HG03159 (cell line): ENCODE measurements at regions not wholly inside any gene's neighbourhood (a gene's known extent, or its start where the extent isn't known, plus 50 kb on each side); places are given as distances from the start of the nearest gene placed in this dataset.

Experiments used
- ATAC-seq: cut with Tn5 transposase; IDR thresholded peaks from one replicate; pipeline ENCODE4 v1.9.1; 2021; ENCODE audit warnings: mild to moderate bottlenecking, moderate library complexity; ENCODE audit not compliant: unreplicated experiment

DNA sequence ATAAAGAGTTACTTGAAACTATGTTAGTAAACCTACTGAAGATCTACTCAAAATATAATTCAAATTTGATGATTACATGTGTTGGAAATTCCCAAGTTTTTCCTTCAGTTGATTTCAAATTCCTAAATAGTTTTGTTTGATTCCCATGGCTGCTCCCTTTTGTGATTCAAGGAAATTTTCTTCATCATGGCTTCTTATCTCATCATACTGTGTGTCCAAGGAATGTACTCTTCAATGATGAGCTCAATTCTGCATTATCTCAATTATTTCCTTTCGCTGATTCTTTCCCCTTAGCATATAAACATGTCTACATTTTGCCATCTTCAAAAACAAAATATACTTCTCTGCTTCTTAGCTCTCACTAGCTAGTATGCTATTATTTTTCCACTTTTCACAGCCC, 460.4 kb upstream of the NAALADL2 start:
- ATAC-seq: no peak

DNA sequence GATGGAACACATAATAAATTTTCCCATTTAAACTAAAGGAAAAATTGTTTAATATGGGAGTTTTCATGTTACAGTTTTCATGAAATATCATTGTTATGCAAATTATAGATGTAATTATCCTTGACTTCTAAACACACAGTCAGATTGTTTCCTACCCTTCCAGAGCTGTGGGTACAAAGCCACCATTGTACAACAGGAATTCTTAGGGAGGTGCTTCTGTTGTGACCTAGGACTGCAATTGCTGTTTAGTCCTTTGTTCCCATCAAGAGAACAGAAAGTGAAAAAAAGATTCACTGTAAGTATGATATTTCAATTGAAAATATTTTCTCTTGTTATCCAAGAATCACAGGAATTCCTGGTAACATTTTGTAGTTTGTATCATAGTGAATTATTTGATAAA, 455.3 kb upstream of the NAALADL2 start:
- no peak for ATAC-seq

DNA sequence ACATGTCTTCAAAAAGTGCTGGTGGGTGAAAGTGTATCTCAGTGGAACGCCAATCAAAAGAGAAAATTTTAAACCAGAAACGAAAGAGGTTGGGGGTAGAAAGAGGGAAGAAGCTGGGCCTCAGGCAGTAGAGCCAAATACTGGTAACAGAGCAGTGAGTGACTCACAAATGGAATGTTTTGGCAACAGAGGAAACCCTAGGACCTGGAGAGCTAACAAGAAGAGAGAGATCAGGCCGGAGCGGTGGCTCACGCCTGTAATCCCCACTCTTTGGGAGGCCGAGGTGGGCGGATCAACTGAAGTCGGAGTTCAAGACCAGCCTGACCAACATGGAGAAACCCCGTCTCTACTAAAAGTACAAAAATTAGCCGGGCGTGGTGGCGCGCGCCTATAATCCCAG, 450.8 kb upstream of the NAALADL2 start:
- ATAC-seq: no peak

DNA sequence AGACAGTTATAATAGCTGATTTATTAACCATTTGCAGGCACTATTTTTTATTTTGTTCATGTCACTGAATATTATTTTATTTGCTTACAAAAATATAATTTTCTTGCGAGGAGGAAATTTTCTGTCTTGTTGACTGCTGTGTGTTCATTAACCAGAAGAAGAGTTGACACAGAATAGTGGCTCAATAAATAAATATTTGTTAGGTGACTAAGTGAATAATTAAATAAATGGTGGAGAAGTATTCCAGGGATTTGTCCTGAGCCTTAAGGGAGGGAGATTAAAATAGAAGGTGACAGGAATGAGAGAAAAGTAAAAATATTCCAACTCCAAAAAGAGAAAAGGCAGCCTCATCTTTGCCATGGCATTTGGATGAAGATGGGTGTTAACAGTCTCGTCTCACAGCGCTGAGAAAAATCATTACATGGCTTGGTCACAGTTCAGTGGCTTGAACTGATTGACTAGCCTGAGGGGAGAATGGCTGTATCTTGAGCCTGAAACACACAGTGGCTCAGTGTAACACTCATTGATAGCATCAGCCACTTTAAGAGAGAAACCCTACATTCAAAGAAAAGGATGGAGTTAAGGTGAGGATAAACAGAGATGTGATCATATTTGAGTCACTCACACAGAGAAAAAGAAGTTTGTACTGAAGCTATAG, 449.9 kb upstream of the NAALADL2 start:
- ATAC-seq: no peak

DNA sequence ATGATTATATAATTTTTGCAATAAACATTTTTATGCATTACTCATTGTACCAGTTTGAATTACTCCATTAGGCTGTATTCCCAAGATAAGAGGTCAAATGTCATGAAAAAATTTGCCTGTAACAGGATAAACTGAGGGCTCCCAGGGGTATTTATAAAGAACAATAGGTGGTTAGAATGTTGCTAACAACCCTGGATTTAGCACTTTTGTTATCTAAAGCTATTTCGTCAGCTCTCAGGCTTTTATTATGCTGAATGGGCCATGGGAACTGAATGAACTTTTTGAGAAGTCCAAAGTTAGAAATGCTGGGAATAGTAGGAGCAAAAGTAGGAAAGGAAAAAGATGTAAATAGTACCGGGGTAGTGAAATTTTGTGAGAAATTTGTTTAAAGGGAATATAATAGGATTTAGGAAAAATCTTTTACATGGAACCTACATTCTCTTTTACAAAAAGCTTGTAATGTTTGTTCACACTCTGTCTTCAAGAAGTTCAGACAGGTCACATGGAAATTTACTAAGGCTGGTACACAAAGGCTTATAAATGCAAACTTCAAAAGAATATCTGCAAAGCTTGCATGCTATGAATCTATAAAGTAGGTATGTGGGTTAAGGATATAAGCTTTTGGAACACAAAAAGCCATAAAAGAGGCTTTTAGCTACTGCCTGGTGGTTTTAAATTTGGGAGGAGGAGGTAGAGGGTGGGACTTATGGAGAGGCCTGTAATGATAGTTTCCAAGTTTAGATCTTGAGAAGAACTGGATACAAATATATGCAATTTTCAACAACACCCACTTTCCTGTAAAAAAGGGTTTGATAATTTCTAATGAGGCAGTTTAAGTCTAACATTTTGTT, 445.8 kb upstream of the NAALADL2 start:
- no peak for ATAC-seq

DNA sequence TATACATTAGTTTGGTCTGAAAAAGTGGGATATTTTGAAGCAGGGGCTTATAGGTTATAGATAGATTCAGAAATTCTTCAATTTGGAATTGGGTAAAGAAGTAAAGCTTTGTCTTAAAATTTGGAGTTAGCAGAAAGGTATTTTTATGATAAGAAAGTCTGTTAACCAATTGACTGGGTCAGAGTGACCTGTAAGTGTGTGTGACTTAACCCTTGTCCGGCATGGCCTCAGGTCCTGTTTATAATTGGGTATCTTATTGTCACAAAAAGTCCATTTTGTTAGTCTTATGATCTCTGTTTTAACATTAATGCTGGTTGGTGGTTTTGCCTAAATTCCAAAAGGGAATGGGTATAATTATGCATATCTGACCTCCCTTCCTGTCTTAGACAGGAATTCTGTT, 444.2 kb upstream of the NAALADL2 start:
- no peak for ATAC-seq

DNA sequence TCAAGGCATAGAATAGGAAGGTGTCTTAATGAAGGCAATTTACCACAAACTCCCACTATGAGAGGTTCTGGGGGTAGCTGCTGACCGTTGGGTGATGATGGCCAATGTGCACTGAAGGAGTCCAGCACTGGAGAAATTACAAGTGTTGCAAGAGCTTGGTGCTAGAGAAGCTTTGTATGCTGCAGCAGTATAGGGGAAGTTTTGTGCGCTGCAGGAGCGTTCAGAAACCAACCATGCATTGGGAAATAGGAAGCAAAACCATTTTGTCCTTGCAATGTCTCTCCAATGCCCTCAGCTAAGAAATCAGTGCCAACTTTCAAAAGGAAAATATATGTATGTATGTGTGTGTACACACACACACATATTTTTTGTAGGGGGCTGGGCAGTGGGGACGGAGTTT, 441.6 kb upstream of the NAALADL2 start:
- ATAC-seq: no peak

DNA sequence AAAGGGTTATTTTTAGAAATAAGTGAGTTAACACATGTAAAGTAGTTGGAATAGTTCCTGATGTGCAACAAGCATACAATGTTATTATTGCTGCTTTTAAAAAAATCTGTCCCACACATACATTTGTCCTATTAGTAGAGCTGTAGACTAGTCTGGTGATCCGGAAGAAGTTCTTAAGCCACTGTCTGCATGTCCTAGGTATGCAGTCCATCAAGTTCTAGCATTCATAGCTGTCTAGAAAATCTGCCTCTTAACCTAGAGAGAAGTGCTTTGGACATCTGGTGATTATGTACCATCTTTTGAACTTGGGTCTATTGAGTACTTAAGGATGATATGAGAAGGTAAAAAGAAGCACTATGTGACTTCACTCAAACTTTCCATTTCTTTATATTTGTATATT, 439.9 kb upstream of the NAALADL2 start:
- no peak for ATAC-seq

DNA sequence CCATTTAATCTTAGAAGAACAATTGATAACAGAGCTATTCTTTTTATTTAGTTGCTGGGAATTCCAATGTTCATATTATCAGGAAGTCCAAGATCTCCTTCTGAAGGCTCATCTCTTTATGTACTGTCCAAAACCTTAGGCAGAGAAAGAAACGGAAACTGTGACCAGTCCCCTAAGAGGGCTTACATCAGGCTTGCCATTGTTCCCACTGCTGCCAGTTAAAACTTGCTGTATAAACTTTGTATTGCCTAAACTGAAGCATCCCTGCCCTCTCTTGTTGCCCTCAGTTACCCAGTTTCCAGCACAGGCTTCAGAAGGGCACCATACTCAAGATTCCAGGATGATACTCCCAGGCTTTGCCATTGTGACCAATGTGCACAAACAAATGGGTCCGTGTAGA, 435.2 kb upstream of the NAALADL2 start:
- ATAC-seq: no peak

DNA sequence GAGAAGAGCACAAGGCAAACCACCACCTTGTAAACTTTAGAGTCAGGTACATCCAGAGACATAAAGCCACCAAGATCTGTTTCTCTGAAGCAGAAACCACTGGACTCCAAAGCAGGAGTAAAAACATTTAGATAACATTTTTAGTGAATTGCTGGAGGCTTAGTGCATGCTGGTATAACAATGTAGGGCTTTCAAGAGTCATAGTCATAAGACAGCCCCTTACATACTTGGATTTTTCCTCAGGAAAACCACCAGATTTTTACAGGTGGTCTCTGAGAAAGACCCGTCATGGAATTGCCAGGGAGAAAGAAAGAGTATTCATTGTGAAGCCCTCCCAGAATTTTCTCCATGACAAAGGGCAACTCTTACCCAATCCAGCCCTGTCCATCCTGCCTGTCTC, 434.5 kb upstream of the NAALADL2 start:
- no peak for ATAC-seq

DNA sequence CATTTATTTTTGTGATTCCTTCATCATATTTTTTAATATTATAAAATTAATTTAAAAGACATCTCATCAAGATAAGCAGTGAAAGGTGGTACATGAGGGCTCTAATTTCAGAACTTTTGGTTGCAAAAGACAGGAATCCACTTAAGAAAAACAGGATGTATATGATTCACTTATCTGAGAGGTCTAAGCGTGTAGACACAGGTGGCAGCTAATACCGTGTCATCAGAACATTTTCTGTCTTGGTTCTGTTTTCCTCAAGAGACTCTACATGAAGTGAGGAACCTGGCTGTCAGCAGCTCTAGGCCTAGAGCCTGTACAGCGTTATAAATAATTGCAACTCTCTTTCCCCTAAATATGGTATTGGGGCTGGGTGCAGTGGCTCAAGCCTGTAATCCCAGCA, 433.7 kb upstream of the NAALADL2 start:
- ATAC-seq: no peak

DNA sequence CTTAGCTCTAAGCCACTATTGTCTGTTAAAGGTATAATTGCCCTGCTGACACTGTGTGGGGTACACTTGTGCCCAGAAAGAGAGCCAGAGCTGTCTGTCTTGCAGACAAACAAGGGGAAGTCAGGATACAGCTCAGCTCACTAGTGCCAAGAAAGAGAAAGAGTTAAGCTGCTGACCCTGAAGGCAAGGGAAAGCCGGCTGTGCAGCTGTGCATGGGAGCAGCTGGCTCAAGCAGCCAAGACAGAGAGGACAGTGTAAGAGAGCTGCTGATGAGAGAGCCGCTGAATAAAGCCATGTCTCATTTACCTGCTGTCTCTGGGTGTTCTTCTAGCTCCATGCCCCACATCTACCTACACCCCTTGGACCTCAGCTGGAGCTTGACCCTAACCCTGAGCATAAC, 428.1 kb upstream of the NAALADL2 start:
- ATAC-seq: no peak

DNA sequence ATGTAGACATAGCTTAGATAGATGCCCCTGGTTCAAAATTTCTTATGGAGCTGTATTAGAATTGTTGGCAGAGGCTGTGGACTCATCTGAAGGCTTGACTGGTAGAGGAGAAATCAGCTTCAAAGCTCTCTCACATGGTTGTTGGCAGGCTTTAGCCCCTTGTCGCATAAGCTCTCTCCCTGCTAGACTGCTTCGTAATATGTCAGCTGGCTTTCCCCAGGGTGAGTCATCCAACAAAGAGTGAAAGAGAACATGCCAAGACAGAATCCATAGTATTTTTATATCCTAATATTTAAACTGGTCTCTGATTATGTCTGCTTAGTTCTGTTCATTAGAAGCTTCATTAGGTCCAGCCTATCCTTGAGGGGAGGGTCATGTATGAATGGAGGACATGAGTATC, 427.4 kb upstream of the NAALADL2 start:
- no peak for ATAC-seq

DNA sequence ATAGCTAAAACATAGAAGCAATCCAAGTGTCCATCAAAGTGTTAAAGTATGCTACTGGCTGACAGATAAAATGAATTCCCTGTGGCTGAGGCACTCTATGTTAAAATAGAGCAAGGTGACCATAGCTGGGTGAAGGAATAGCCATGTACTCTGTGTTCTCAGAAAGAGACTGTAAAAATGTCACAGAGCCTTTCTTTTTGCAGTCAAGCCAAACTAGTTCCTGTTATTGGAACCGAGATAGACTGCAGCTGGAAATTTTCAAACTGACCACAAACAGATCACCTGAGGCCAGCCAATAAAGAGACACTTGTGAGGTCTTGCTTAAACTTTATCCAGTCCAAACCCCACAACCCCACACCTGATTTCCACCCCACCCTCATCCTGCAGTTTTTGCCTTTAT, 422.8 kb upstream of the NAALADL2 start:
- no peak for ATAC-seq

DNA sequence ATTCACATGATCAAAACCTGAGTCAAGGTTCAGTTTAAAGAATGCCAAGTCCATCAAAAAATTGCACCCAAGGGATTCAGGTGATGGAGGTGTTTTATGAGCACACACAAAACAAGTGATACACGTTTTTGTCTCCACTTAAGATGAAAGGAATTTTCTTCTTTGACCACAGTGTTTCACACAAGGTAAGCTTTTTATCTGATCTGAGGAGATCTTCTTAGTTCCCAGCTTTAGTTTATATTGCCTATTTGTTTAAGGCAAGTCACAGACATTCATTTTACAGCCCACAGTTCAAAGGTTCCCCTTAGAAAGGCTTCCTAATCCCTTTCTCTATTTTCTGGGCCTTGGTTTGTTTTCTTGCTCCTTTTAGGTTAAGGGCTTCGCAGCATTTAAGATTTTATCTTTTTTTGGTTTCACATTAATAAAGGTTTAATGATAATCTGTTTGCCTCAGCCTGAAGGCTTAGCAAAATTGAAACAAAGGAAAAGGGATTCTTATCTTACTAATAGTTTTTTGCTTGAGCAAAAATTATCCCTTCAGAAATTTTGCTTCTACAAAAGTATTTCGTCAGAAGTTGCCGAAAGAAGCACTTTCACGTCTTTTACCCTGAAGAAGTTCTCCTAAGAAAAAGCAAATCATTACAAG, 420.5 kb upstream of the NAALADL2 start:
- ATAC-seq: no peak

DNA sequence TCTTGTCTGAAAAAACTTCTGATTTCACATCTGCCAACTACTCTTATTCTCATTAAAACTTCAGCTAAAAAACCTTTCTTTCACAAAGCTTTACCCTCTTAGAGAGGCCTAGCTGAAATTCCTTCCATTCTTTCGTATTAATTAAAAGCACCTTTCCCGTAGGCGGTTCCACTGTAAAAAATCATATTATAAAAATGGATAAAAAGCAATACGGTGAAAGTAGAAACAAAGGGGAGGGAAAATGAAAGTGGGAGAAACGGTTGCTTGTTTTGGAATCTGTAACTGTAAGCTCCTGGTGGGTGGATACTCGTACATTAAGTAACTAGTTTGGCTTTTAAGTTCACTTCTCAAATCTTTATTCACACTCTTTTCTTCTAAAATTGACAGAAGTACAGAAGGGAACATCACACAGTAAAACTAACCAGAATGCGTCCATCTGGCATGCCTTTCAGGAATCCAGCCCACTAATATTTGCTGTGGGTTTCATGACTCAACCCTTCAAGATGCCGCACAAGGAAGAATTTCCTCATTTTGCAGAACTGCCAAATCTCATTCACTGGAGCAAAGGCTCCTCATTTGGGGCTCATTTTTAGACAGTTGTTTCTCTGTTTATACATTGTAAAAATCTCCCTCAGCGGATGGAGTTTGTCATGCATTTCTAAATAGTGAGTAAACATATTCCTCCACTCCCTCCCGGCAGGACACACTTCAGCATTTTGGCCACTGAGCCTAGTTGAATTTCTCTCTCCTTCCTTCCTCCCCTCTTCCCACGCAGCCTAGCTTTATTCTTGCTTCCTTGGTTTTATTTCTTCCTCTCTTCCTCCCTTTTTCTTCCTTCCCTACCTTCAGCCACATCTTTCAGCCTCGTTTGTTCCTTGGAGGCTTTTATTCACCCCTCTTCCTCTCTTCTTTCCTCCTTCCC, 419.5 kb upstream of the NAALADL2 start:
- no peak for ATAC-seq

DNA sequence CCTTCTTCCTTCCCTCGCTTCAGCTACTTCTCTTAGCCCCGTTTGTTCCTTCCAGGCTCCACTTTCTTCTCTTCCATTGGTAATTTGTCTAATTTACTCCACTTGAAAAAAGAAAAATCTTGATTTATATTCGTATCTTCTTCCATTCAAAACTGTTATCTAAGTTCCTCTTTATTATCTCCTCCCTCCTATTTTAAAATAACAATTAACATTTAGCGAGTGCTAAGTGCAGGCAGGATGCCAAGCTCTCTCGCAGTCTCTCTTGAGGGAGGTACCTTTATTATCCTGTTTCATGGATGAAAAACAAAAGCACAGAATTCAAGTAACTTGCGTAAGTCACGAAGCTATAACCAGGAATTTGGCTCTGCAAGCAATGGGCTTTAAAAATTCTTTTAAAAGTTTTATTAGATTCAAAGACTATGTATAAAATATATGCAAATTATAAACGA, 418.9 kb upstream of the NAALADL2 start:
- ATAC-seq: no peak

DNA sequence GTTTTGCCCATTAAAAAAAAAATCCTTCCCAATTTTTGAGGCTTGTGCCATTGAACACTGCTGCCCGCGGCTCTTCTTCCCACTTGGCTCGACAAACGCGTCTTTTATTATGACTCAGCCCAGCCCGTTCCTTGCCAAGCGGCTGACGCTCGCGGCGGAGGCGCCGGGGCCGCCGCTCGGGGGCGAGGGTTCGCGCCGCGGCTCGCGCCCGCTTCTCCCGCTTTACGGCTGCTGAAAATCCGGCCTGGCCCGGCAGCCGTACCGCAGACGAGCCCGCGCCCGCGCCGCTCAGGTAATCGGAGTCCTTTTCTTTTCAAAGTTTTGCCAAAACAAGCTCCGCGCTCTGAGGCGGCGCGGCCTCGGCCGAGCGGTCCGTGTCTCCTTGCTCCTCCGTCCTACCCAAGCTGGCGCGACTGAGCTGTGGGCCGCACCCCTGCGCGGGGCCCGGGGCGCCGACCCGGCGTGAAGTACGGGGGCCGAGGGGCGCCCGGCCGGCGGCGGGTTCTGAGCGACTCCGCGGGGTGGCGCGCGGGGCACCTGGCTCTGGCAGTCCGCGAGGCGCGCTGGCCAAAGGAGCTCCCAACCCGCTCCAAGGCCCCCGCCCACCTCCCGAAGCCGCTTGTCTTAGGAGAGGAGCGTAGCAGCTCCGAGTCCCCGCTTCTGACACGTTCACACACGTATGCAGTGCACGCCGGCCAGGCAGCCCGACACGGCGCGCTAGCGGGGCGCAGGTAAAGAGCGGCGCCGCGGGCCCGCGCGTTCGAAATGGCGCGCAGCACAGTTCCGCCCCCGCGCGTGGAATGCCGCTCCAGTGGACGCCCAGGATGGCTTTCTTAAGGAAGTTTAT, 418.2 kb upstream of the NAALADL2 start:
- peak; percentile 76 for ATAC-seq

DNA sequence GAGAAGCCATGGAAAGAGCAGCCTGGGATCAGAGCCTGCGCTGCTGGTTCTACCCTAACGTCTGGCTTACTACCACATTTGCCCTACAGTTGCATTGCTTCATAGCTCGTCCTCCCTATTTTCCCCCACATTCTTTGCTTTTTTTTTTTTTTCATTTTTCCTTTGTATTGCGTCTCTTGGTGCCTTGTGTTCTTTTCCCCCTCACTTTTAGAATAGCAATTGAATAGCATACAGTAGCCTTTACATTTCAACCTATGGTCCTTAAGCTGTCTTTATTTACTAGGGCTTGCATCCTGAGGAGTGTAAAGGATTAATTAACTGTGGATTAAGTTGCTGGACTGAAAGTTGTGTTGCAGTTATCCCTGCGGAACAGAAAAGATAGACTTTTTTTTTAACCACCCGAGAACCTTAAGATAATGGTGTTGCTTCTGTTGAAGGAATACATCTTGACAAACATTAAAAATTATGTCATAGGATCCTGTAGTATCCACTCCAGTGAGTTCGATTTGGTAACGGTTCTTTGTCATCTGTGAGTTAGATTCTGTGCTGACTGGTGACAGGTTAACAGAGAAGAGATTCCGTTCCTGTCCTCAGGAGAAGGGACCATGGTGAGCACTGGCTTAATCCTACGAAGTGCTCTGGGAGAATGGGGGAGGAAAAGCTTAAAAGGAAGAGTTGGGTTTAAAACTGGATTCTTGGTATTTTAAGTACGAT, 417.4 kb upstream of the NAALADL2 start:
- ATAC-seq: no peak
